HG03175 (cell line): ENCODE measurements at regions not wholly inside any gene's neighbourhood (a gene's known extent, or its start where the extent isn't known, plus 50 kb on each side); places are given as distances from the start of the nearest gene placed in this dataset.
A peak's percentile ranks its signal among the peaks of the same experiment; 100 is the strongest.

Experiments
- ATAC-seq: cut with Tn5 transposase; IDR thresholded peaks from one replicate; pipeline ENCODE4 v1.9.1; 2021; ENCODE audit warnings: mild to moderate bottlenecking, moderate library complexity; ENCODE audit not compliant: unreplicated experiment

DNA sequence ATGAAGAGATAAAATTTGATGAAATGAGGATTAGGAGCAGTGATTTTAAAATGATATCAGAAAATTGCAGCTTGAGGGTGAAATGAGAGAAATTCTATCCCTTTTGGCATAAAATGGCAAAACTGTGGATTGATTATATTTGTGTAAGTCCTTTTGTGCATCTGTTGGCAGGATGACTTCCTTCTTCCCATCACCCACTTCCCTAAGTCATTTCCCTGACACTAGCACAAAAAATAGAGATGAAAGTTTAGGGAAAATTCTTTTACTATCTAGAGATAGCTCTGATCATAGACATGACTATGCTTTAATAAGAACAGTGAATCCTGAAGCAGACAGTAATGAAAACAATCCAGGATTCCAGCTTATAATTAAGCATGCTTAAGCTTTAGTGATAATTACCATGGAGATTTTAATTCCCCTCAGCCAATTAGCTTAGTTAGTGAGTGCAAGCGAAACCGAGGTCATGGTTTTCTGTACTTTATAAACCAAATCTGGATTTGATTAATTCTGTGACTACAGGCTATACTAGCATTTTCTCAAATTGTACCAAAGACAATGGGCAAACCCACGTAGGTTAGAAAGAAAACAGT, 163.6 kb upstream of the TARS1 start:
- no peak for ATAC-seq

DNA sequence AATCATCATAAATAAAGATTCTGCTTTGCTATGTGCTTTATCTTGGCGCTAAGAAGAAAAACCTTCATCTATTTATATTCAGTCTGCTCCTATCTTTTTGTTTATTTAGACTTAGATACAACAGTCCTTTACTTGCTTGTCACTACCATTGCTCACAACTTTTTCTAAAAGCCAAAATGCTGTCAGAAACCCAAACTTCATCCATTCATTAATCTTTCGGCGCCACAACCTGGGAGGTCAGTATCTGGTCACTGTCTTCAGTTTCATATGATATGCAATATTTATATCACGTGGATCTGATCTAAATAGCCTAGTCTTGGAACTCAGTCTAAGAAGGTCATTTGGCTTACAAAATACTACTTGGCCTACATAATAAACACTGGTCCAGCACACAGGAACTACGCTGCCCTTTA, 159.3 kb upstream of the TARS1 start:
- ATAC-seq: no peak

DNA sequence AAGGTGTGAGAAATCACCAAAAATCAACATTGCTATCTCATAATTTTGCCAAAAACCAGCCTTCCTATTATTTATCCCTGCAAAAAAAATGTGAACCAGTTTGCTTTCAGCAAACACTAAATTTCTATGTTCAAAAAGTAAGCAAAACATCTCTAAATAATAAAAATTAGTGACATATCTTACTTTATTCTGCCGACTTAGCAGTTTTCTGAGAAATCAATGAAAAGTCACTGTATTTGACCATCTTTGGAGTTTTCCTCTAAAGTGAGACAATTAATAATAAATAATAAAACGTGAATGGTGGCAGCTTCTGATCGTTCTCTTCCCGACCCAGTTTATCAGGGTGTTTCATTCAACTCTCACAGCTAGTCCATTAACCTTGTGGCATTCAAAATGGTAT, 158.6 kb upstream of the TARS1 start:
- ATAC-seq: no peak

DNA sequence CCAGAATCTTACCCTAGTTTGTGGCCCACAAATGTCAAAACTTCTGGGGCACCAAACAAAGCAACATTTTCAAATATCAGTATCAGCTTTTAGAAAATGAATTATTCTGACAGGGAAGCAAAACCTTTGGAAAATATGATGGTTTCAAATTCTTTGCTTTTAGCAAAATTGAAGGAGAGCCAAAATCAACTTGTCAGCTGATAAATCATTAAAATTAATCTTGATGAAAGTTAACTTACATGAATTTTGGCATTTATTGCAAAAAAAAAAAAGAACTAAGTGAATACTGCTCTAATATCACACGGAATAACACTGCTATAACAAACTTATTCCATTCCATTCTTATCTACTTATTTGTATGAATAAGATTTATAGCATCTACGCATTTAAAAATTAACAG, 158.1 kb upstream of the TARS1 start:
- no peak for ATAC-seq

DNA sequence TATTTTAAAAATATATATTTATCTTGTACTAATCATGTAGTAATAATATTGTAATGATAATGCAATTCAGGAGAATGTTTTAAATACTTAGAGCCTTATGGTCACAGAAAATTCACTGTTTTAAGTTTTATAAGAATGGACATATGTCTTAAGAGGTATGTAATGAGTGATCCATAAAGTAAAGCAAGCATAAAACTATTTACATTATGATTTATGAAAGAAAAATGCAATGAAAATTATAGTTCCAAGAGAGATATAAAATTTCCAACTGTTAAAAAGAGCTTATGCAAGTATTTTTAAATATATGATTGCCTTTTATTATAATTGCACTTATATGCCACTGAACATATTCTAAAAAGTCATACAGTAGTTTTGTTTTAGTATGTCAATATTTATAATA, 157.5 kb upstream of the TARS1 start:
- no peak for ATAC-seq

GRCh38 chr5:33284681-33285080, 156.1 kb upstream of the TARS1 start:
- no peak for ATAC-seq

DNA sequence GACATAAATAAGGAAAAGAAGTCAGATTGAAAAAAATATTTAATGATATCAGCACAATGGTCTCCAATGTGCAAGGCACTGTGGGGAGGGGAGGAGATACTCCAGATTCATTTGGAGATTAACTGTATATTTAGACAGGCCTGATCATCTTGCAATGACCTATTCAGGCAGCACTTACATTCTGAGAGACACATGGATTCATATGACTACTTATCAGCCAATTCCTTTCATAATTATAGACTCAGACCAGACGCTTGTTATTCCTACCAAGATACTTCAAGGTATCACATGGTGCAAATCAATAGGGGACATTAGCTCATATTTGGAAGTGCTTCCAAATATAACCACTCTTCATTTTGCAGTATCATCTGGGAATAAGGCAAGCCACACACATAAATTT, 153.5 kb upstream of the TARS1 start:
- no peak for ATAC-seq

- no peak for ATAC-seq
Measured at GRCh38 chr5:33291216-33292000, 149.4 kb upstream of the TARS1 start.

- ATAC-seq: no peak
Measured at GRCh38 chr5:33297760-33298216, 143.0 kb upstream of the TARS1 start.

GRCh38 chr5:33299621-33300208, 141.1 kb upstream of the TARS1 start:
- peak; percentile 37 for ATAC-seq

- ATAC-seq: peak; percentile 69
Measured at GRCh38 chr5:33300209-33300742, 140.5 kb upstream of the TARS1 start.

- ATAC-seq: no peak
Measured at GRCh38 chr5:33303579-33304095, 137.1 kb upstream of the TARS1 start.

- no peak for ATAC-seq
Measured at GRCh38 chr5:33304601-33305000, 136.2 kb upstream of the TARS1 start.

GRCh38 chr5:33305572-33305971, 135.2 kb upstream of the TARS1 start:
- no peak for ATAC-seq

- no peak for ATAC-seq
Measured at GRCh38 chr5:33306758-33307157, 134.0 kb upstream of the TARS1 start.

- ATAC-seq: no peak
Measured at GRCh38 chr5:33308586-33308985, 132.2 kb upstream of the TARS1 start.

DNA sequence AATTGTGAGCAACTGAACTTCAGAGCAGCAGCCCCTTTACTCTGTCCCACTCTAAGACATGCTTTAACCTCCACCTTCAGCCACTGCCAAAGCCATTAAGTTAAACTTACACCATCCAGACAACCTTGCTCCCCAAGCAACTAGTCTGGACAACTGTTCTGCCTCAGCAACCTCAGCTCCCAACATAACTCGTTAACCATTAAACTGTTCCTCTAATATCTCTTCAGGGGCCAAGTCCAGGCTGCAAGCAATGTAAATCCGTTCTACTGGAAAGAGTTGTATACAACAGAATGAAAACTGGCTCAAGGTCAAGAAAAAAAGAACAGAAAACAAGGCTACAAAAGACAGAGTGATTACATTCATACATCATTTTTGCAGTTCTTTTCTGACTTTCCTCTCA, 131.7 kb upstream of the TARS1 start:
- ATAC-seq: no peak

DNA sequence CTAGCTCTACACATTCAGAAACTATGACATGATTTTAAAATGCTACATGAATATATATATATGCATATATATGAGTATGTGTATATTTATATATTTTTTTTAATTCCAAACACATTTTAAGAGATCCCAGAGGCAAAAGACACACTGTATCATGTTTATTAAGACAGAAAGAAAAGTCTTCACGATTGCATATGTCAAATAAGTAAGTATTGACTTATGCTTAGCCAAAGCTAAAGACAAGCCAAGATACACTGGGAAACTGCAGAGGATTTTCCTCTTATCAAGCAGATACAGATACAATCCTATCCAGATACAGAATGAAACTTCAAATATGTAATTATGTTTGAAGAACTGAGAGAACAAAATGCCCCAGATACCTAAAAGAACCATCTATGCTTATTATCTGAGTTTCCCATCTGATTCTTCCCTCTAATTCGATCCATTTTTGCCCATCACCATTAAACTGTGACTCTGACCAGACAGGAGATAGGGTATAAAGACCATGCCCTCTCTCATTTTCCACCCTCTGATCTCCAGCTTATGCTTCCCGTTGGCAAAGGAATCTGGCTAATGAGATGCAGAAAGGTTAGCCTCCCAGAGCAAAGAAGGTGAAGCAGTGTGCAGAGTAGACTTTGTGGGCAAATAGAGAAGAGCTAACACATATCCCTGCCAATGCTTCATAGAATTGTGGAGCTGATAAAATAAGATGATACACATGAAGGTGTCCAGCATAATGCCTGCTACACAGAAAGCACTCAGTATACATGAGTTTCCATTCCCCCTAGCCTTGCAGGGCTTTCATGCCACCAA, 131.0 kb upstream of the TARS1 start:
- no peak for ATAC-seq

GRCh38 chr5:33310451-33310850, 130.3 kb upstream of the TARS1 start:
- no peak for ATAC-seq

DNA sequence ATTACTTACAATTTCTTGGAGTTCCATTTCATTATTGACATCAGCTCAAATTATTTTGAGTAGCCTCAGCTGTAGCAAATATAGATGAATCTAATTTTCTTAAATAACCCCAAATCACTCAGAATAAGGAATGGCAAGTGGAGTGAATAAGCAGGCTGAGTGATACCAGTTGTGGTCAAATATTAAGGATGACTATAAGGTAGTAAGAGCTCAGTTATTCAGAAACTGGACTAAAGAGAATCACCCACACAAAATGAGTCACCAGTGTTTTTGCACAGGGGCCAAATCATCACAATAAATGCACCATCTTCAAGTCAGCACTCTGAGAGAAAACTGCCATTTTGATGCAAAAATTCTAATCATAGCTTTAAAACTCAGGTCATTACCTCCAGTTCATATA, 128.9 kb upstream of the TARS1 start:
- no peak for ATAC-seq
